ENCODE measurements at regions not wholly inside any gene's neighbourhood (a gene's known extent, or its start where the extent isn't known, plus 50 kb on each side); places are given as distances from the start of the nearest gene placed in this dataset.

- no peak overlapping the region for H3K27ac ChIP-seq
- H3K27me3 ChIP-seq = no peaks in the 10 kb centered on the region
- H3K4me1 ChIP-seq (ENCODE audit: control insufficient read depth in 1 of 2, insufficient read depth in 1 of 2, low read depth in 1 of 2, low read length in 1 of 2) = no peaks in the 10 kb centered on the region
- TF ChIP-seq CTCF (IDR thresholded peaks at IDR 0.05) = no peak
- H3K4me3 ChIP-seq (ENCODE audit: low read depth in 1 of 2, low read length in 1 of 2) = no peak overlapping the region
- no peaks in the 10 kb centered on the region for H3K36me3 ChIP-seq
- H3K9me3 ChIP-seq = no peaks in the 10 kb centered on the region
Measured at GRCh38 chr12:66900616-66901015, 221.7 kb upstream of the GRIP1 start.

DNA sequence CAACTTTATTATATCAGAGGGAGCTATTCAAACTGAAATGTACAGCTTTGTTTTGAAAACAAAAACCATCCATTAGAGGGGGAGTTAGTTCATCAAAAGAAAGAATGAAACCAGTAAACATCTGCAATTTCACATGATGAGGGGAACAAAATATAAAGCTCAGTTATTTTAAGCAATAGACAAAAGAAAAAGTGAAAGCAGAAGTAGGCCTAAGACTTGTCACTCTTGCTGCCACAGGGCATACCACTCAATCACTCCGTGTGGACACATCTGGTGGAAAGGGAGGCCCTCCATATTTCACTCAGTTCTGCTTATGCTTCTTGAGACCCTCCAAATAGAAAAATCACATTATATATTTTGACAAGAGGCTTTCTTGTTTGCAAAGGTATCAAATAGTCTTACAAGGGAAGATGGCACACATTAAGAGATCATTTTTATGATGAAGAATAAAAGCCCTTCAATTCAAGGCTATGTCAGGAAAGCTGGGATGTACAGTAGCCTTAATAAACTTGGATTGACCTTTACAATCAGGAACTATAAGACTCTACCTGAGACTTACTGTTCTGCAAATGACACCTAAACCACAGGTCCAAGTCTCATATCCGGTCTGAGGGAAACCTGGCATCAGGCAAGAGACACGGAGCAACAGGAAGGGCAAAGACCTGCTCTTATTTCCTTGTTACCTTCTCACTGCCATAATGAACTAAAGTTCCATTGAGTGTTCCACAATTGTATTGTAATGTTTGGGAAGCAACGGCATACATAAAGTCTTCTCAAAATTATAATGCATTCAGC, 222.5 kb upstream of the GRIP1 start:
- Histone ChIP-seq H3K36me3 (no peaks in the 10 kb centered on the region), H3K4me1 (ENCODE audit: control insufficient read depth in 1 of 2, insufficient read depth in 1 of 2, low read depth in 1 of 2, low read length in 1 of 2) (no peaks in the 10 kb centered on the region), H3K4me3 (ENCODE audit: low read depth in 1 of 2, low read length in 1 of 2) (no peak overlapping the region), H3K27ac (no peak overlapping the region), H3K27me3 (no peaks in the 10 kb centered on the region), H3K9me3 (no peaks in the 10 kb centered on the region)
- no peak for TF ChIP-seq CTCF (IDR thresholded peaks at IDR 0.05)

DNA sequence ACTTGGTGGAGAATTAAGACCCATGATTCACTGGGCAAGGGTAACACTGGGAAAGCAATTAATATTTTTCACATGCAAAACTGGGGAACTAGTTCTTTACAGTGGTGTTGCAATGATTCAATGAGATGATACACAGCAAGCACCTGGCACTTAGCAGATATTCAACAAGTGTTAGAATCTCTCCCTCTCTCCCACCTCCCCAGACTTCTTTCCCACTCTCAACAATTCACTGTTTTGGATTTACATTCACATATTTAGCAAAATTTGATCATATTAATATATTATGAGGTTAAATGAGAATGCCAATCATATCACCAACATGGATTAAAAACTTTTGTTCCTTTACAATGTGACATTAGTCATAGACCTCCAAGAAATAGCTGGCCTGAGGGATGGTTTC, 223.1 kb upstream of the GRIP1 start:
- Histone ChIP-seq H3K27ac (no peak overlapping the region), H3K4me3 (ENCODE audit: low read depth in 1 of 2, low read length in 1 of 2) (no peak overlapping the region), H3K4me1 (ENCODE audit: control insufficient read depth in 1 of 2, insufficient read depth in 1 of 2, low read depth in 1 of 2, low read length in 1 of 2) (no peaks in the 10 kb centered on the region), H3K27me3 (no peaks in the 10 kb centered on the region), H3K36me3 (no peaks in the 10 kb centered on the region), H3K9me3 (no peaks in the 10 kb centered on the region)
- no peak for TF ChIP-seq CTCF (IDR thresholded peaks at IDR 0.05)

DNA sequence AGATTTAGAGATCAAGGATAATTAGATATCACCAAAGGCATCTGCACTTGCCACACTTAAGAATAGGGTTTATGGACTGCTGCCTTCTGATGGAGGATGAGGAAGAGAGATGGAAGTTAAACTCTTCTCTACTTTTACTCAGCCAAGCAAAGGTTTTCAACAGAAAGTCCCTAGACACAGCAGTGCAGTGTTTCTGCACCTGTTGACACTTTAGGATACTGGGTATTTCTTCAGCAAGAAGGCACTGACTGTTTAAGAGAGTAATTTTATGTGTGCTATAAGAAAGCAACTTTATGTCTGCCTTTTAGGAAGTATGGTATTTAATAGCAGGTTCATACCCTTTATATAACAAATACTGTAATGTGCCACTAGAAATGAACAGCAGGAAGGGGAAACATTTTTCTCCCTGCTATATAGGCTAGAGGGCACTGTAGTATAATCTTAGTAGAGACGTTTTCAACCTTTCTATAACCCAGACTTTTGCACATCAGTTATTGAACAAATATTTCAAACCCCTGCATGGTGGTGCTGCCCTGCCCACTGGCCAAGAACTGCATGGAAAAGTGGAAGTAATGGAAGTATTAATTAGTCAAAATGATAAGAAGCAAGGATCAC, 225.0 kb upstream of the GRIP1 start:
- TF ChIP-seq CTCF (IDR thresholded peaks at IDR 0.05) = no peak
- no peaks in the 10 kb centered on the region for H3K9me3 ChIP-seq
- H3K27ac ChIP-seq = no peak overlapping the region
- H3K27me3 ChIP-seq = no peaks in the 10 kb centered on the region
- no peaks in the 10 kb centered on the region for H3K36me3 ChIP-seq
- no peaks in the 10 kb centered on the region for H3K4me1 ChIP-seq (ENCODE audit: control insufficient read depth in 1 of 2, insufficient read depth in 1 of 2, low read depth in 1 of 2, low read length in 1 of 2)
- H3K4me3 ChIP-seq (ENCODE audit: low read depth in 1 of 2, low read length in 1 of 2) = no peak overlapping the region

GRCh38 chr12:66905201-66905600, 226.3 kb upstream of the GRIP1 start:
- no peak overlapping the region for H3K4me3 ChIP-seq (ENCODE audit: low read depth in 1 of 2, low read length in 1 of 2)
- no peaks in the 10 kb centered on the region for H3K4me1 ChIP-seq (ENCODE audit: control insufficient read depth in 1 of 2, insufficient read depth in 1 of 2, low read depth in 1 of 2, low read length in 1 of 2)
- H3K27me3 ChIP-seq = no peaks in the 10 kb centered on the region
- no peak overlapping the region for H3K27ac ChIP-seq
- H3K9me3 ChIP-seq = no peaks in the 10 kb centered on the region
- H3K36me3 ChIP-seq = no peaks in the 10 kb centered on the region
- no peak for TF ChIP-seq CTCF (IDR thresholded peaks at IDR 0.05)
